WTC11 (cell line): ENCODE measurements at regions not wholly inside any gene's neighbourhood (a gene's known extent, or its start where the extent isn't known, plus 50 kb on each side); places are given as distances from the start of the nearest gene placed in this dataset.

ENCODE experiments used
- ATAC-seq: fragments of 200-7000 bp; cut with Tn5 transposase; 2 replicates; pipeline ENCODE4 v1.10.0; 2021; ENCODE audit warnings: mild to moderate bottlenecking, moderate library complexity
- CTCF ChIA-PET: fragments of 300-600 bp; sonication (Branson Sonifier 250); formaldehyde crosslinking; loops from one replicate; lab custom pipeline; 2021; ENCODE audit warnings: antibody characterized with exemption; lab: Charles Lee
- POLR2A ChIA-PET: fragments of 350-600 bp; sonication (Branson Sonifier 250); formaldehyde crosslinking; loops from one replicate; lab custom pipeline; 2021; ENCODE audit warnings: antibody characterized with exemption; lab: Charles Lee
- DNase-seq: peaks from one replicate; pipeline ENCODE4 v3.0.0; 2021; ENCODE audit warnings: low spot score
- H3K27ac Mint-ChIP-seq: 2 replicates; pipeline ENCODE4 v1.8.0; 2021; ENCODE audit warnings: mixed read lengths
- H3K27me3 Mint-ChIP-seq: 2 replicates; pipeline ENCODE4 v1.8.0; 2021; ENCODE audit warnings: low read depth, mild to moderate bottlenecking, moderate library complexity, mixed read lengths
- H3K36me3 Mint-ChIP-seq: 2 replicates; pipeline ENCODE4 v1.8.0; 2021; ENCODE audit warnings: mixed read lengths
- H3K4me1 Mint-ChIP-seq: 2 replicates; pipeline ENCODE4 v1.8.0; 2022; ENCODE audit warnings: mixed read lengths
- H3K4me3 Mint-ChIP-seq: 2 replicates; pipeline ENCODE4 v1.8.0; 2021; ENCODE audit warnings: mild to moderate bottlenecking, moderate library complexity, mixed read lengths
- H3K9me3 Mint-ChIP-seq: 2 replicates; pipeline ENCODE4 v1.8.0; 2021; ENCODE audit warnings: mixed read lengths
- ELF4 ChIP-seq: sonication (generic); formaldehyde crosslinking; IDR thresholded peaks from 2 replicates; pipeline ENCODE4 v1.8.1; 2022; ENCODE audit warnings: low read depth, mild to moderate bottlenecking, moderate library complexity, missing genetic modification reagents
- EMX1 ChIP-seq: fragments of 250-450 bp; sonication (Bioruptor Pico); IDR thresholded peaks from 2 replicates; pipeline ENCODE4 v1.8.0; 2021; ENCODE audit warnings: mild to moderate bottlenecking
- ESRRA ChIP-seq: sonication (generic); formaldehyde crosslinking; IDR thresholded peaks from 2 replicates; pipeline ENCODE4 v1.8.1; 2022; ENCODE audit warnings: mild to moderate bottlenecking, missing genetic modification reagents, borderline replicate concordance
- ETV6 ChIP-seq: sonication (generic); formaldehyde crosslinking; IDR thresholded peaks from 2 replicates; pipeline ENCODE4 v1.8.1; 2022; ENCODE audit warnings: mild to moderate bottlenecking, missing genetic modification reagents
- FOXP1 ChIP-seq: sonication (generic); formaldehyde crosslinking; IDR thresholded peaks from 2 replicates; pipeline ENCODE4 v1.8.0; 2022; ENCODE audit warnings: missing genetic modification reagents, mild to moderate bottlenecking, moderate library complexity, borderline replicate concordance
- GTF2I ChIP-seq: fragments of 250-450 bp; sonication (Bioruptor Pico); conservative IDR thresholded peaks from 2 replicates; pipeline ENCODE4 v1.4.0; 2021; ENCODE audit warnings: mild to moderate bottlenecking
- KAT7 ChIP-seq: sonication (generic); formaldehyde crosslinking; IDR thresholded peaks from 2 replicates; pipeline ENCODE4 v1.8.1; 2023; ENCODE audit warnings: missing genetic modification reagents, mild to moderate bottlenecking, borderline replicate concordance
- MLX ChIP-seq: sonication (generic); formaldehyde crosslinking; IDR thresholded peaks from 2 replicates; pipeline ENCODE4 v1.8.1; 2023; ENCODE audit warnings: mild to moderate bottlenecking, missing genetic modification reagents, moderate library complexity
- PRRX2 ChIP-seq: fragments of 250-450 bp; sonication (Bioruptor Pico); IDR thresholded peaks from 2 replicates; pipeline ENCODE4 v1.8.0; 2021; ENCODE audit warnings: mild to moderate bottlenecking
- SMAD3 ChIP-seq: sonication (generic); formaldehyde crosslinking; IDR thresholded peaks from 2 replicates; pipeline ENCODE4 v1.8.0; 2022; ENCODE audit warnings: missing genetic modification reagents, mild to moderate bottlenecking, borderline replicate concordance
- SP1 ChIP-seq: sonication (generic); formaldehyde crosslinking; conservative IDR thresholded peaks from 2 replicates; pipeline ENCODE4 v1.8.1; 2022; ENCODE audit warnings: missing genetic modification reagents
- TEAD4 ChIP-seq: sonication (generic); formaldehyde crosslinking; IDR thresholded peaks from 2 replicates; pipeline ENCODE4 v1.8.0; 2022; ENCODE audit warnings: mild to moderate bottlenecking, missing genetic modification reagents
- ZNF416 ChIP-seq: fragments of 250-450 bp; sonication (Bioruptor Pico); IDR thresholded peaks from 2 replicates; pipeline ENCODE4 v1.9.0; 2021; ENCODE audit warnings: mild to moderate bottlenecking, inconsistent platforms
- ZNF425 ChIP-seq: fragments of 250-450 bp; sonication (Bioruptor Pico); conservative IDR thresholded peaks from 2 replicates; pipeline ENCODE4 v1.9.0; 2021; ENCODE audit warnings: mild to moderate bottlenecking
- ZSCAN18 ChIP-seq: fragments of 250-450 bp; sonication (Bioruptor Pico); IDR thresholded peaks from 2 replicates; pipeline ENCODE4 v2.1.2; 2022; ENCODE audit warnings: mild to moderate bottlenecking, moderate library complexity
- TF ChIP-seq, protein P1 (sequence below): sonication (generic); formaldehyde crosslinking; IDR thresholded peaks from 2 replicates; pipeline ENCODE4 v1.8.0; 2022; ENCODE audit warnings: mild to moderate bottlenecking, missing genetic modification reagents
- TF ChIP-seq, protein P2 (sequence below): sonication (generic); formaldehyde crosslinking; IDR thresholded peaks from 2 replicates; pipeline ENCODE4 v1.8.0; 2023; ENCODE audit warnings: missing genetic modification reagents, mild to moderate bottlenecking, borderline replicate concordance
- TF ChIP-seq, protein P3 (sequence below): sonication (generic); formaldehyde crosslinking; IDR thresholded peaks from 2 replicates; pipeline ENCODE4 v1.8.0; 2022; ENCODE audit warnings: mild to moderate bottlenecking, missing genetic modification reagents
- TF ChIP-seq, protein P4 (sequence below): fragments of 250-450 bp; sonication (Bioruptor Pico); IDR thresholded peaks from 2 replicates; pipeline ENCODE4 v1.9.0; 2021; ENCODE audit warnings: moderate library complexity, mild to moderate bottlenecking, inconsistent platforms, borderline replicate concordance

DNA sequence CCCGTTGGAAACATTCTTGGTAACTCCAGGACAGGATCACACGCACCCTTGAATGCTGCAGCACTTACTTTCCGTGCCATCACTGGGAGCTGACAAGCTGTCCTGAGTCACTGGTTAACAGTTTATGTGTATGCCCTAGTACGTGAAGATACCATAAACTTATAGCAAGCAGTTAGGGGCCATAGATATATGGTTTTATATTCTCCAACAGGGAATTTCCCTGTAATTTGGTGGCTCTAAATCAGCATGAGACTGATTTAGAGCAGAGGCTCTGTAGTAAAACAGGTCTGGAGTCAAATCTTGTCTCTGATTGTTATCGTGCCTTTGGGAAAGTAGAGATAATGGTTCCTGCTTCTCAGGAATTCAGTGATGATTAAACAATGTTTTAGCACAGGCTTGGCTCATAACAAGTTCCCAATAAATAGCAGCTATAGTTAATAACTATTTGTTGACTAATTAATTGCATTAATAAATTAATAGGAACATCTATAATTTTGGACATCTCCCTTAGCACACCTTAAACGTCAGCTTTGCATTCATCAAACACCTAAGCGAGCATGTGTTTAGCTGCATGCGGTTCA, 215.2 kb downstream of the VAPA start (continued):
- TF ChIP-seq, protein P1, sequence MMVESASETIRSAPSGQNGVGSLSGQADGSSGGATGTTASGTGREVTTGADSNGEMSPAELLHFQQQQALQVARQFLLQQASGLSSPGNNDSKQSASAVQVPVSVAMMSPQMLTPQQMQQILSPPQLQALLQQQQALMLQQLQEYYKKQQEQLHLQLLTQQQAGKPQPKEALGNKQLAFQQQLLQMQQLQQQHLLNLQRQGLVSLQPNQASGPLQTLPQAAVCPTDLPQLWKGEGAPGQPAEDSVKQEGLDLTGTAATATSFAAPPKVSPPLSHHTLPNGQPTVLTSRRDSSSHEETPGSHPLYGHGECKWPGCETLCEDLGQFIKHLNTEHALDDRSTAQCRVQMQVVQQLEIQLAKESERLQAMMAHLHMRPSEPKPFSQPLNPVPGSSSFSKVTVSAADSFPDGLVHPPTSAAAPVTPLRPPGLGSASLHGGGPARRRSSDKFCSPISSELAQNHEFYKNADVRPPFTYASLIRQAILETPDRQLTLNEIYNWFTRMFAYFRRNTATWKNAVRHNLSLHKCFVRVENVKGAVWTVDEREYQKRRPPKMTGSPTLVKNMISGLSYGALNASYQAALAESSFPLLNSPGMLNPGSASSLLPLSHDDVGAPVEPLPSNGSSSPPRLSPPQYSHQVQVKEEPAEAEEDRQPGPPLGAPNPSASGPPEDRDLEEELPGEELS (CRISPR knock-in tag) = no peak
- TF ChIP-seq EMX1 = no peak
- TF ChIP-seq SMAD3 = no peak
- TF ChIP-seq, all 79 proteins: peak for 0

GRCh38 chr18:10130606-10131005, 216.8 kb downstream of the VAPA start:
- CTCF ChIA-PET = interaction anchor here (0.5 to 1.2 kb wide), 3 partner anchors 15 to 395 kb away, joined by 3 to 5 read pairs (median 3); partner anchors contain the start of gene NAPG

More at GRCh38 chr18:10130606-10131005, 216.8 kb downstream of the VAPA start:
- no peaks in the 10 kb centered on the region for H3K9me3 Mint-ChIP-seq
- POLR2A ChIA-PET = no interaction called here
- no peak overlapping the region for H3K27ac Mint-ChIP-seq
- DNase-seq (no peak), ATAC-seq (no peak)
- no peak overlapping the region for H3K4me3 Mint-ChIP-seq
- TF ChIP-seq MLX (CRISPR knock-in tag) = no peak
- no peak for TF ChIP-seq GTF2I
- TF ChIP-seq, protein P2, sequence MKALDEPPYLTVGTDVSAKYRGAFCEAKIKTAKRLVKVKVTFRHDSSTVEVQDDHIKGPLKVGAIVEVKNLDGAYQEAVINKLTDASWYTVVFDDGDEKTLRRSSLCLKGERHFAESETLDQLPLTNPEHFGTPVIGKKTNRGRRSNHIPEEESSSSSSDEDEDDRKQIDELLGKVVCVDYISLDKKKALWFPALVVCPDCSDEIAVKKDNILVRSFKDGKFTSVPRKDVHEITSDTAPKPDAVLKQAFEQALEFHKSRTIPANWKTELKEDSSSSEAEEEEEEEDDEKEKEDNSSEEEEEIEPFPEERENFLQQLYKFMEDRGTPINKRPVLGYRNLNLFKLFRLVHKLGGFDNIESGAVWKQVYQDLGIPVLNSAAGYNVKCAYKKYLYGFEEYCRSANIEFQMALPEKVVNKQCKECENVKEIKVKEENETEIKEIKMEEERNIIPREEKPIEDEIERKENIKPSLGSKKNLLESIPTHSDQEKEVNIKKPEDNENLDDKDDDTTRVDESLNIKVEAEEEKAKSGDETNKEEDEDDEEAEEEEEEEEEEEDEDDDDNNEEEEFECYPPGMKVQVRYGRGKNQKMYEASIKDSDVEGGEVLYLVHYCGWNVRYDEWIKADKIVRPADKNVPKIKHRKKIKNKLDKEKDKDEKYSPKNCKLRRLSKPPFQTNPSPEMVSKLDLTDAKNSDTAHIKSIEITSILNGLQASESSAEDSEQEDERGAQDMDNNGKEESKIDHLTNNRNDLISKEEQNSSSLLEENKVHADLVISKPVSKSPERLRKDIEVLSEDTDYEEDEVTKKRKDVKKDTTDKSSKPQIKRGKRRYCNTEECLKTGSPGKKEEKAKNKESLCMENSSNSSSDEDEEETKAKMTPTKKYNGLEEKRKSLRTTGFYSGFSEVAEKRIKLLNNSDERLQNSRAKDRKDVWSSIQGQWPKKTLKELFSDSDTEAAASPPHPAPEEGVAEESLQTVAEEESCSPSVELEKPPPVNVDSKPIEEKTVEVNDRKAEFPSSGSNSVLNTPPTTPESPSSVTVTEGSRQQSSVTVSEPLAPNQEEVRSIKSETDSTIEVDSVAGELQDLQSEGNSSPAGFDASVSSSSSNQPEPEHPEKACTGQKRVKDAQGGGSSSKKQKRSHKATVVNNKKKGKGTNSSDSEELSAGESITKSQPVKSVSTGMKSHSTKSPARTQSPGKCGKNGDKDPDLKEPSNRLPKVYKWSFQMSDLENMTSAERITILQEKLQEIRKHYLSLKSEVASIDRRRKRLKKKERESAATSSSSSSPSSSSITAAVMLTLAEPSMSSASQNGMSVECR (CRISPR knock-in tag) = no peak
- no peak for TF ChIP-seq EMX1
- no peak for TF ChIP-seq KAT7 (CRISPR knock-in tag)
- TF ChIP-seq, protein P1 (CRISPR knock-in tag) = no peak
- no peak for TF ChIP-seq ZNF416 (CRISPR knock-in tag)
- TF ChIP-seq, protein P3, sequence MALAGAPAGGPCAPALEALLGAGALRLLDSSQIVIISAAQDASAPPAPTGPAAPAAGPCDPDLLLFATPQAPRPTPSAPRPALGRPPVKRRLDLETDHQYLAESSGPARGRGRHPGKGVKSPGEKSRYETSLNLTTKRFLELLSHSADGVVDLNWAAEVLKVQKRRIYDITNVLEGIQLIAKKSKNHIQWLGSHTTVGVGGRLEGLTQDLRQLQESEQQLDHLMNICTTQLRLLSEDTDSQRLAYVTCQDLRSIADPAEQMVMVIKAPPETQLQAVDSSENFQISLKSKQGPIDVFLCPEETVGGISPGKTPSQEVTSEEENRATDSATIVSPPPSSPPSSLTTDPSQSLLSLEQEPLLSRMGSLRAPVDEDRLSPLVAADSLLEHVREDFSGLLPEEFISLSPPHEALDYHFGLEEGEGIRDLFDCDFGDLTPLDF (CRISPR knock-in tag) = no peak
- no peak for TF ChIP-seq ZSCAN18
- no peak for TF ChIP-seq ESRRA (CRISPR knock-in tag)
- no peak for TF ChIP-seq ELF4 (CRISPR knock-in tag)
- TF ChIP-seq ETV6 = no peak
- TF ChIP-seq PRRX2 (CRISPR knock-in tag) = no peak
- no peak for TF ChIP-seq FOXP1 (CRISPR knock-in tag)
- TF ChIP-seq, protein P4, sequence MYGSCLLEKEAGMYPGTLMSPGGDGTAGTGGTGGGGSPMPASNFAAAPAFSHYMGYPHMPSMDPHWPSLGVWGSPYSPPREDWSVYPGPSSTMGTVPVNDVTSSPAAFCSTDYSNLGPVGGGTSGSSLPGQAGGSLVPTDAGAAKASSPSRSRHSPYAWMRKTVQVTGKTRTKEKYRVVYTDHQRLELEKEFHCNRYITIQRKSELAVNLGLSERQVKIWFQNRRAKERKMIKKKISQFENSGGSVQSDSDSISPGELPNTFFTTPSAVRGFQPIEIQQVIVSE (CRISPR knock-in tag) = no peak
- no peak for TF ChIP-seq SP1 (CRISPR knock-in tag)
- no peak for TF ChIP-seq TEAD4 (CRISPR knock-in tag)
- TF ChIP-seq ZNF425 (CRISPR knock-in tag) = no peak
- no peaks in the 10 kb centered on the region for H3K36me3 Mint-ChIP-seq
- H3K27me3 Mint-ChIP-seq = peaks cover 14% of the 10 kb centered on the region
- H3K4me1 Mint-ChIP-seq = peaks cover 21% of the 10 kb centered on the region
